HG02970 (cell line): ENCODE measurements at regions not wholly inside any gene's neighbourhood (a gene's known extent, or its start where the extent isn't known, plus 50 kb on each side); places are given as distances from the start of the nearest gene placed in this dataset.

Source experiments
- ATAC-seq: cut with Tn5 transposase; IDR thresholded peaks from one replicate; pipeline ENCODE4 v1.9.1; 2021; ENCODE audit warnings: mild to moderate bottlenecking, moderate library complexity, moderate number of reproducible peaks; ENCODE audit not compliant: unreplicated experiment, low FRiP score

GRCh38 chr4:132238697-132239096, 910.4 kb upstream of the PCDH10 start:
- no peak for ATAC-seq

GRCh38 chr4:132240081-132240480, 909.0 kb upstream of the PCDH10 start:
- ATAC-seq: no peak

GRCh38 chr4:132245319-132245718, 903.8 kb upstream of the PCDH10 start:
- no peak for ATAC-seq

GRCh38 chr4:132264176-132264575, 884.9 kb upstream of the PCDH10 start:
- ATAC-seq: no peak

GRCh38 chr4:132266374-132266773, 882.7 kb upstream of the PCDH10 start:
- ATAC-seq: no peak

- no peak for ATAC-seq
Measured at GRCh38 chr4:132267321-132267720, 881.8 kb upstream of the PCDH10 start.

GRCh38 chr4:132269303-132269990, 879.6 kb upstream of the PCDH10 start:
- no peak for ATAC-seq

- no peak for ATAC-seq
Measured at GRCh38 chr4:132275583-132276121, 873.4 kb upstream of the PCDH10 start.

GRCh38 chr4:132276185-132276584, 872.9 kb upstream of the PCDH10 start:
- ATAC-seq: no peak

GRCh38 chr4:132276989-132277388, 872.1 kb upstream of the PCDH10 start:
- ATAC-seq: no peak

- no peak for ATAC-seq
Measured at GRCh38 chr4:132281733-132282132, 867.4 kb upstream of the PCDH10 start.

GRCh38 chr4:132284910-132285426, 864.1 kb upstream of the PCDH10 start:
- ATAC-seq: no peak

GRCh38 chr4:132297346-132297745, 851.7 kb upstream of the PCDH10 start:
- ATAC-seq: no peak

- ATAC-seq: no peak
Measured at GRCh38 chr4:132299841-132300240, 849.3 kb upstream of the PCDH10 start.

- no peak for ATAC-seq
Measured at GRCh38 chr4:132312521-132312920, 836.6 kb upstream of the PCDH10 start.

GRCh38 chr4:132313852-132314251, 835.2 kb upstream of the PCDH10 start:
- no peak for ATAC-seq

GRCh38 chr4:132316738-132317137, 832.4 kb upstream of the PCDH10 start:
- ATAC-seq: no peak

- no peak for ATAC-seq
Measured at GRCh38 chr4:132317923-132318322, 831.2 kb upstream of the PCDH10 start.

- ATAC-seq: no peak
Measured at GRCh38 chr4:132328761-132329160, 820.3 kb upstream of the PCDH10 start.

GRCh38 chr4:132330994-132331393, 818.1 kb upstream of the PCDH10 start:
- no peak for ATAC-seq

- no peak for ATAC-seq
Measured at GRCh38 chr4:132332932-132333723, 816.0 kb upstream of the PCDH10 start.

GRCh38 chr4:132333724-132334047, 815.4 kb upstream of the PCDH10 start:
- ATAC-seq: no peak
